ENCODE measurements at regions not wholly inside any gene's neighbourhood (a gene's known extent, or its start where the extent isn't known, plus 50 kb on each side); places are given as distances from the start of the nearest gene placed in this dataset.

GRCh38 chr3:6601374-6601773, 259.5 kb upstream of the GRM7 start:
- TF ChIP-seq CTCF (IDR thresholded peaks at IDR 0.05 in 8 of 11, conservative IDR thresholded peaks at IDR 0.05 in 3 of 11) (no peak), POLR2A (IDR thresholded peaks at IDR 0.05) (no peak)

Measured in spleen (tissue), 7 donors.